ENCODE measurements at regions not wholly inside any gene's neighbourhood (a gene's known extent, or its start where the extent isn't known, plus 50 kb on each side); places are given as distances from the start of the nearest gene placed in this dataset.
"Not testable (repeated sequence)": the region's sequence is repeated elsewhere in the genome, so short reads cannot be mapped to it uniquely, and the experiment has no call there.

- peaks cover 0 to 14% (median 0%) of the 10 kb centered on the region in 5 donors for H3K4me1 ChIP-seq (ENCODE audit: control insufficient read depth in 5 of 5, insufficient read depth in 5 of 5, low read length in 5 of 5)
- H3K9me3 ChIP-seq (ENCODE audit: control insufficient read depth in 5 of 5, low read length in 5 of 5): peaks cover 0 to 5% (median 0%) of the 10 kb centered on the region in 5 donors
- no peaks in the 10 kb centered on the region for H3K36me3 ChIP-seq (ENCODE audit: control insufficient read depth in 5 of 5, insufficient read depth in 5 of 5, low read length in 5 of 5)
- no peak overlapping the region for H3K4me3 ChIP-seq (ENCODE audit: low read depth in 1 of 5, low read length in 5 of 5)
- H3K27me3 ChIP-seq (ENCODE audit: control insufficient read depth in 5 of 5, insufficient read depth in 4 of 5, low read length in 5 of 5): no peaks in the 10 kb centered on the region
- H3K27ac ChIP-seq (ENCODE audit: low read depth, low read length): no peak overlapping the region
- no peak overlapping the region for H3K9ac ChIP-seq (ENCODE audit: low read length in 5 of 5)
These were observed 50.9 kb upstream of the PDE1A start for GRCh38 chr2:182477774-182478173.

GRCh38 chr2:182481676-182482075 is 54.8 kb upstream of the PDE1A start:
- H3K27ac ChIP-seq (ENCODE audit: low read depth, low read length): no peak overlapping the region
- no peaks in the 10 kb centered on the region for H3K27me3 ChIP-seq (ENCODE audit: control insufficient read depth in 5 of 5, insufficient read depth in 4 of 5, low read length in 5 of 5)
- no peaks in the 10 kb centered on the region for H3K9me3 ChIP-seq (ENCODE audit: control insufficient read depth in 5 of 5, low read length in 5 of 5)
- no peak overlapping the region for H3K4me3 ChIP-seq (ENCODE audit: low read depth in 1 of 5, low read length in 5 of 5)
- peaks cover 0 to 14% (median 0%) of the 10 kb centered on the region in 5 donors for H3K4me1 ChIP-seq (ENCODE audit: control insufficient read depth in 5 of 5, insufficient read depth in 5 of 5, low read length in 5 of 5)
- no peak overlapping the region for H3K9ac ChIP-seq (ENCODE audit: low read length in 5 of 5)
- H3K36me3 ChIP-seq (ENCODE audit: control insufficient read depth in 5 of 5, insufficient read depth in 5 of 5, low read length in 5 of 5): no peaks in the 10 kb centered on the region

DNA sequence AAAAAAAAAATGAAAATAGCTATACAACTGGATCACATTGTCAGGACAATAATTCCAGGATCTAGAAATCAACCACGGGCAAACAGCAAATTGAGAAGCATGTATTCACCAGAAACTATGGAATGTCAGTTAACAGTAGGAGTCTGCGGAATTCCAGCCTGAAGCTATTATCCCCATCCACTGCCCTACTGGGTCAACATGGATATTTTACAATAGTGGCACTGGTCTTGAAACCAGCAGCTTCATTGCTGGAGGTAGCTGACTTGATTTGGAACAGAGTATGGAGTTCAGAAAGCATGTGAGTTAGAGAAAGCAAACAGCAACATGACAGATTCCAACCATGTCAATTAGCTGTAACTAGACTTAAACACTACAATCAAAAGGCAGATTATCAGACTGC is 55.7 kb upstream of the PDE1A start:
- peaks cover 0 to 14% (median 0%) of the 10 kb centered on the region in 5 donors for H3K4me1 ChIP-seq (ENCODE audit: control insufficient read depth in 5 of 5, insufficient read depth in 5 of 5, low read length in 5 of 5)
- H3K9ac ChIP-seq (ENCODE audit: low read length in 5 of 5): no peak overlapping the region
- H3K9me3 ChIP-seq (ENCODE audit: control insufficient read depth in 5 of 5, low read length in 5 of 5): no peaks in the 10 kb centered on the region
- H3K36me3 ChIP-seq (ENCODE audit: control insufficient read depth in 5 of 5, insufficient read depth in 5 of 5, low read length in 5 of 5): no peaks in the 10 kb centered on the region
- H3K27ac ChIP-seq (ENCODE audit: low read depth, low read length): no peak overlapping the region
- H3K4me3 ChIP-seq (ENCODE audit: low read depth in 1 of 5, low read length in 5 of 5): no peak overlapping the region
- no peaks in the 10 kb centered on the region for H3K27me3 ChIP-seq (ENCODE audit: control insufficient read depth in 5 of 5, insufficient read depth in 4 of 5, low read length in 5 of 5)

GRCh38 chr2:182496596-182496995 is 69.8 kb upstream of the PDE1A start:
- Histone ChIP-seq H3K9ac (ENCODE audit: low read length in 5 of 5) (no peak overlapping the region), H3K27me3 (ENCODE audit: control insufficient read depth in 5 of 5, insufficient read depth in 4 of 5, low read length in 5 of 5) (no peaks in the 10 kb centered on the region), H3K36me3 (ENCODE audit: control insufficient read depth in 5 of 5, insufficient read depth in 5 of 5, low read length in 5 of 5) (no peaks in the 10 kb centered on the region), H3K27ac (ENCODE audit: low read depth, low read length) (no peak overlapping the region), H3K9me3 (ENCODE audit: control insufficient read depth in 5 of 5, low read length in 5 of 5) (no peaks in the 10 kb centered on the region), H3K4me3 (ENCODE audit: low read depth in 1 of 5, low read length in 5 of 5) (no peak overlapping the region), H3K4me1 (ENCODE audit: control insufficient read depth in 5 of 5, insufficient read depth in 5 of 5, low read length in 5 of 5) (no peaks in the 10 kb centered on the region)

DNA sequence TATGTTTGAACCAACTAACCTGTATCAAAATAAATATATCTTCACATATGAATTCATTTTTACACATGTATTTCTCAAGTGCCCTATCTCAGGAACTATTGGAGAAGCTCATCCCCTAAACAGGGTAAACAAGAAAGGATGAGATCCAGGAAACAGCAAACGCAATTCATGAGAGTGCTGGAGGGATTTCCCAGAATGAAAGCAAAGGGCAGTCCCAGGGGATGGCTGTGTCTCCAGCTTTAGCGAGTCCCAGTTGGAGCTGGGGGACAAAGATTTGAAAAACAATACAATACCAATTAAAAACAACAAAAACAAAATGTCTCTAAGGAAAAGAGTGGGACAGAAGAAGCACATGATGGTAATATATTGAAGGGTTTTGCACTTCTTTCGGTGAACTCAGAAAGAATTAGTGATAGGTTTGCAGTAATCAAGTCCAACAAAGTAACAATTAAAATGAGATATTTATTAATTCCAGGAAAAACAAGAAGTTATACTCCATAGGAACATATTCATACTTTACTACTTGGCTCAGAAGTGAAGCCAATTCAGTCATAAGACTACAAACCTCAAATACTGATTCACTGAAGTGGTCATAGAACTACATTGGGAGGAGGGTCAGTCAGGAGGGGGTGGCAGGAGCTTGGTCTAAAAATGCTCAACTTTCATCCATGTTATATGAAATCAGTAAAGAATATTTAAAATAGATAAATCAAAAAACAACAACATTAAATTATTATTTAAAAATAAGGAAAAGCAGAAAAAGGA is 73.1 kb upstream of the PDE1A start:
- Histone ChIP-seq H3K9ac (ENCODE audit: low read length in 5 of 5) (no peak overlapping the region), H3K27ac (ENCODE audit: low read depth, low read length) (no peak overlapping the region), H3K9me3 (ENCODE audit: control insufficient read depth in 5 of 5, low read length in 5 of 5) (no peaks in the 10 kb centered on the region), H3K4me1 (ENCODE audit: control insufficient read depth in 5 of 5, insufficient read depth in 5 of 5, low read length in 5 of 5) (peaks cover 0 to 3% (median 0%) of the 10 kb centered on the region in 5 donors), H3K36me3 (ENCODE audit: control insufficient read depth in 5 of 5, insufficient read depth in 5 of 5, low read length in 5 of 5) (no peaks in the 10 kb centered on the region), H3K4me3 (ENCODE audit: low read depth in 1 of 5, low read length in 5 of 5) (no peak overlapping the region), H3K27me3 (ENCODE audit: control insufficient read depth in 5 of 5, insufficient read depth in 4 of 5, low read length in 5 of 5) (no peaks in the 10 kb centered on the region)

DNA sequence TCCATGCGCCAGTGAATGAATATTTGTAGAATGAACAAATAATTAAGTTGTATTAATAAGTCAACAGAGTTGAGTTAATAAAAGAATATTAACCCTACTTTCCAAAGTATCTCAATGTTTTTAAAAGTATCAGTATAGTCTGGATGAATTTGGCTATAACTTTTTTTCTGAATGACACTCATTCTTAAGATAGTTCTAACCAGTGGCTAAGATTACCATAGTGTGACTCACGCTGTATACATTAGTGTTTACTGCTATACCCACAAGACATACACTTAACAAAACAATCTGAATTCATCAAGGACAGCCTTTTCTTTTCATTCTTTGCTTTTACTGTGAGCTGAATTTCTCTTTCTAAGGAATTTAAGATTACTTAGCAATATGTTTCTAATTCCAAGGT is 77.0 kb upstream of the PDE1A start:
- Histone ChIP-seq H3K27ac (ENCODE audit: low read depth, low read length) (no peak overlapping the region), H3K36me3 (ENCODE audit: control insufficient read depth in 5 of 5, insufficient read depth in 5 of 5, low read length in 5 of 5) (no peaks in the 10 kb centered on the region), H3K9me3 (ENCODE audit: control insufficient read depth in 5 of 5, low read length in 5 of 5) (no peaks in the 10 kb centered on the region), H3K4me3 (ENCODE audit: low read depth in 1 of 5, low read length in 5 of 5) (no peak overlapping the region), H3K9ac (ENCODE audit: low read length in 5 of 5) (no peak overlapping the region), H3K27me3 (ENCODE audit: control insufficient read depth in 5 of 5, insufficient read depth in 4 of 5, low read length in 5 of 5) (no peaks in the 10 kb centered on the region), H3K4me1 (ENCODE audit: control insufficient read depth in 5 of 5, insufficient read depth in 5 of 5, low read length in 5 of 5) (peaks cover 0 to 5% (median 0%) of the 10 kb centered on the region in 5 donors)

DNA sequence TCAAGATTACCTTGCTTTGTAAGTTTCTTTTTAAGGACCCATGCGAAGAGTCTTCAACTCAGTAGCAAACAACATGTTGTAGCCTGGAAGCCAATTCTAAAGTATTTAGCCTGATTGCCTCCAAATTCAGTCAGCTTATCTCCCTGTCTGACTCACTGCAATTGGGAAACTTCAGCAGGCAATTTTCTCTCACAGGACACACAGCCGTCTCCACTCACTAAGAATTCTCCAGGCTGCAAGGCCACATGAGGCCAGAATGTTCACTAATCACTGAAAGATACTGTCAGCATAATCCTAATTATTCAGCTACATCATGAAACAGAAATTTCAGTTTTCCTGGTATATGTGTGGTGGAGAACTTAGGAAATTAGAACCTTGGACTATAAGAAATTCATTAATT is 78.1 kb upstream of the PDE1A start:
- Histone ChIP-seq H3K36me3 (ENCODE audit: control insufficient read depth in 5 of 5, insufficient read depth in 5 of 5, low read length in 5 of 5) (no peaks in the 10 kb centered on the region), H3K27ac (ENCODE audit: low read depth, low read length) (no peak overlapping the region), H3K4me1 (ENCODE audit: control insufficient read depth in 5 of 5, insufficient read depth in 5 of 5, low read length in 5 of 5) (peaks cover 0 to 5% (median 0%) of the 10 kb centered on the region in 5 donors), H3K9me3 (ENCODE audit: control insufficient read depth in 5 of 5, low read length in 5 of 5) (no peaks in the 10 kb centered on the region), H3K27me3 (ENCODE audit: control insufficient read depth in 5 of 5, insufficient read depth in 4 of 5, low read length in 5 of 5) (no peaks in the 10 kb centered on the region), H3K4me3 (ENCODE audit: low read depth in 1 of 5, low read length in 5 of 5) (no peak overlapping the region), H3K9ac (ENCODE audit: low read length in 5 of 5) (no peak overlapping the region)

DNA sequence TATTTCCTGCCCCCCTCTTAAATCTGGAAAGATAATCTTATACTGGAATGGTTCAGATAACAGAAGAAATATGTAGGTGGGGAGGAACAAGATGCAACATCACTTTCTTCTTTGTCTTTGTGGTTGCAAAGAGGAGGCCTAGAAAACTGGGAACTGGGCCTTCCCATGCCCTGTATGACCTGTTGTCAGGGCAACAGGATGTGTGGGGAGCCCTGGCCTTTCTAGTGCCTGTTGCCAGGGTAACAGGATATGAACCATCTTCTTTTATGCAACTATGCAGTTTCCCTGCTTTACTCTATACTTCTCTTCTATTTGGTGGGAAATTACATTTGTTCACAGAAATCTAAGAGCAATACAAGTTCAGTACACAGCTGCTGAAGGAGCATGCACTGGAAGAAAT is 79.8 kb upstream of the PDE1A start:
- Histone ChIP-seq H3K9ac (ENCODE audit: low read length in 5 of 5) (no peak overlapping the region), H3K4me3 (ENCODE audit: low read depth in 1 of 5, low read length in 5 of 5) (no peak overlapping the region), H3K27me3 (ENCODE audit: control insufficient read depth in 5 of 5, insufficient read depth in 4 of 5, low read length in 5 of 5) (no peaks in the 10 kb centered on the region), H3K4me1 (ENCODE audit: control insufficient read depth in 5 of 5, insufficient read depth in 5 of 5, low read length in 5 of 5) (peaks cover 0 to 5% (median 0%) of the 10 kb centered on the region in 5 donors), H3K27ac (ENCODE audit: low read depth, low read length) (no peak overlapping the region), H3K9me3 (ENCODE audit: control insufficient read depth in 5 of 5, low read length in 5 of 5) (no peaks in the 10 kb centered on the region), H3K36me3 (ENCODE audit: control insufficient read depth in 5 of 5, insufficient read depth in 5 of 5, low read length in 5 of 5) (no peaks in the 10 kb centered on the region)

GRCh38 chr2:182508583-182508982 is 81.7 kb upstream of the PDE1A start:
- H3K36me3 ChIP-seq (ENCODE audit: control insufficient read depth in 5 of 5, insufficient read depth in 5 of 5, low read length in 5 of 5): not testable (repeated sequence)

DNA sequence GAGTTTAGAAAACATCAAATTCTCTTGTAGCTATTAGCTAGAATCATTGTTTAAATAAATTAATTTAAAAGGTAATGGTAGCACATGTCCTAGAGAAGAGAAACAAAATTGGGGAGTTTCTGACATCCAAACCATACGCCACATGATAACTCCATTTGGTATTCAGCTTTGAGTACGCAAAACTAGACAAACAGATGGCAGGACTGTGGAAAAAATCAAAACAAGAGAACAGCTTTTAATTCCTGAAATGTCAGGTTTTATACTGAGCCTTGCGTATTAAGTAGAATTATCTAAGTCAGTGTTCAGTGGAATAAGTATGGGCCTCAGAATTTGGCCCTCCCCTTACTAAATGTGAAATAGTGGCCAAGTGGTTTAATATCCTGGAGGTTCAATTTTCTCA is 82.4 kb upstream of the PDE1A start:
- Histone ChIP-seq H3K9ac (ENCODE audit: low read length in 5 of 5) (no peak overlapping the region), H3K4me3 (ENCODE audit: low read depth in 1 of 5, low read length in 5 of 5) (no peak overlapping the region), H3K27ac (ENCODE audit: low read depth, low read length) (no peak overlapping the region), H3K9me3 (ENCODE audit: control insufficient read depth in 5 of 5, low read length in 5 of 5) (peaks cover 0 to 2% (median 0%) of the 10 kb centered on the region in 5 donors), H3K4me1 (ENCODE audit: control insufficient read depth in 5 of 5, insufficient read depth in 5 of 5, low read length in 5 of 5) (peaks cover 0 to 5% (median 0%) of the 10 kb centered on the region in 5 donors), H3K27me3 (ENCODE audit: control insufficient read depth in 5 of 5, insufficient read depth in 4 of 5, low read length in 5 of 5) (no peaks in the 10 kb centered on the region), H3K36me3 (ENCODE audit: control insufficient read depth in 5 of 5, insufficient read depth in 5 of 5, low read length in 5 of 5) (no peaks in the 10 kb centered on the region)

More at GRCh38 chr2:182508583-182508982, 81.7 kb upstream of the PDE1A start:
- not testable (repeated sequence) for H3K27ac ChIP-seq (ENCODE audit: low read depth, low read length); H3K9me3 ChIP-seq (ENCODE audit: control insufficient read depth in 5 of 5, low read length in 5 of 5); H3K4me1 ChIP-seq (ENCODE audit: control insufficient read depth in 5 of 5, insufficient read depth in 5 of 5, low read length in 5 of 5); H3K4me3 ChIP-seq (ENCODE audit: low read depth in 1 of 5, low read length in 5 of 5); H3K9ac ChIP-seq (ENCODE audit: low read length in 5 of 5); H3K27me3 ChIP-seq (ENCODE audit: control insufficient read depth in 5 of 5, insufficient read depth in 4 of 5, low read length in 5 of 5)
